HL-60 (cell line): ENCODE measurements at regions not wholly inside any gene's neighbourhood (a gene's known extent, or its start where the extent isn't known, plus 50 kb on each side); places are given as distances from the start of the nearest gene placed in this dataset.
A peak's percentile ranks its signal among the peaks of the same experiment; 100 is the strongest.
"Not testable (repeated sequence)": the region's sequence is repeated elsewhere in the genome, so short reads cannot be mapped to it uniquely, and the experiment has no call there.

Experiments used
- DNase-seq, 2 experiments: peaks; one replicate each; pipeline ENCODE4 v3.0.0-alpha.2; 2010 to 2020; ENCODE audit warnings: low read depth in 1 of 2, low spot score in 1 of 2
- H3K27ac ChIP-seq: fragments of 250-450 bp; sonication (Bioruptor Pico); replicated peaks from 2 replicates; pipeline ENCODE4 v1.5.1; 2020; ENCODE audit warnings: mild to moderate bottlenecking, moderate library complexity
- H3K27me3 ChIP-seq: fragments of 250-450 bp; sonication (Bioruptor Pico); 2 replicates; pipeline ENCODE4 v1.5.1; 2021; ENCODE audit warnings: mild to moderate bottlenecking, moderate library complexity; ENCODE audit not compliant: insufficient read depth, poor library complexity, severe bottlenecking
- H3K4me3 ChIP-seq: replicated peaks from 2 replicates; pipeline ENCODE4 v1.5.1; 2011; ENCODE audit warnings: mild to moderate bottlenecking, control low read depth, low read length; ENCODE audit not compliant: insufficient read depth
- CTCF ChIP-seq: IDR thresholded peaks from one replicate; pipeline ENCODE4 v1.5.1; 2011; ENCODE audit warnings: low read length, control low read depth, inconsistent platforms; ENCODE audit not compliant: insufficient read depth
- GABPA ChIP-seq: IDR thresholded peaks from 2 replicates; pipeline ENCODE4 v1.6.1; 2012; ENCODE audit warnings: low read depth
- POLR2AphosphoS5 ChIP-seq: IDR thresholded peaks from 2 replicates; pipeline ENCODE4 v1.6.1; 2012; ENCODE audit warnings: low read depth
- SPI1 ChIP-seq: IDR thresholded peaks from 2 replicates; pipeline ENCODE4 v1.6.1; 2012; ENCODE audit warnings: low read depth, mild to moderate bottlenecking, borderline replicate concordance
- TF ChIP-seq, protein P1 (sequence below): IDR thresholded peaks from 2 replicates; pipeline ENCODE4 v1.6.1; 2012; ENCODE audit warnings: low read depth; ENCODE audit not compliant: insufficient replicate concordance

- Histone ChIP-seq H3K27me3 (no peaks in the 10 kb centered on the region), H3K27ac (no peak overlapping the region), H3K4me3 (no peak overlapping the region)
- DNase-seq = no peak
- TF ChIP-seq POLR2AphosphoS5 (no peak), SPI1 (no peak), GABPA (no peak), CTCF (no peak)
- TF ChIP-seq, protein P1, sequence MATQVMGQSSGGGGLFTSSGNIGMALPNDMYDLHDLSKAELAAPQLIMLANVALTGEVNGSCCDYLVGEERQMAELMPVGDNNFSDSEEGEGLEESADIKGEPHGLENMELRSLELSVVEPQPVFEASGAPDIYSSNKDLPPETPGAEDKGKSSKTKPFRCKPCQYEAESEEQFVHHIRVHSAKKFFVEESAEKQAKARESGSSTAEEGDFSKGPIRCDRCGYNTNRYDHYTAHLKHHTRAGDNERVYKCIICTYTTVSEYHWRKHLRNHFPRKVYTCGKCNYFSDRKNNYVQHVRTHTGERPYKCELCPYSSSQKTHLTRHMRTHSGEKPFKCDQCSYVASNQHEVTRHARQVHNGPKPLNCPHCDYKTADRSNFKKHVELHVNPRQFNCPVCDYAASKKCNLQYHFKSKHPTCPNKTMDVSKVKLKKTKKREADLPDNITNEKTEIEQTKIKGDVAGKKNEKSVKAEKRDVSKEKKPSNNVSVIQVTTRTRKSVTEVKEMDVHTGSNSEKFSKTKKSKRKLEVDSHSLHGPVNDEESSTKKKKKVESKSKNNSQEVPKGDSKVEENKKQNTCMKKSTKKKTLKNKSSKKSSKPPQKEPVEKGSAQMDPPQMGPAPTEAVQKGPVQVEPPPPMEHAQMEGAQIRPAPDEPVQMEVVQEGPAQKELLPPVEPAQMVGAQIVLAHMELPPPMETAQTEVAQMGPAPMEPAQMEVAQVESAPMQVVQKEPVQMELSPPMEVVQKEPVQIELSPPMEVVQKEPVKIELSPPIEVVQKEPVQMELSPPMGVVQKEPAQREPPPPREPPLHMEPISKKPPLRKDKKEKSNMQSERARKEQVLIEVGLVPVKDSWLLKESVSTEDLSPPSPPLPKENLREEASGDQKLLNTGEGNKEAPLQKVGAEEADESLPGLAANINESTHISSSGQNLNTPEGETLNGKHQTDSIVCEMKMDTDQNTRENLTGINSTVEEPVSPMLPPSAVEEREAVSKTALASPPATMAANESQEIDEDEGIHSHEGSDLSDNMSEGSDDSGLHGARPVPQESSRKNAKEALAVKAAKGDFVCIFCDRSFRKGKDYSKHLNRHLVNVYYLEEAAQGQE = no peak
These were observed 179.5 kb downstream of the ADRA2C start for GRCh38 chr4:3945511-3946290.

DNA sequence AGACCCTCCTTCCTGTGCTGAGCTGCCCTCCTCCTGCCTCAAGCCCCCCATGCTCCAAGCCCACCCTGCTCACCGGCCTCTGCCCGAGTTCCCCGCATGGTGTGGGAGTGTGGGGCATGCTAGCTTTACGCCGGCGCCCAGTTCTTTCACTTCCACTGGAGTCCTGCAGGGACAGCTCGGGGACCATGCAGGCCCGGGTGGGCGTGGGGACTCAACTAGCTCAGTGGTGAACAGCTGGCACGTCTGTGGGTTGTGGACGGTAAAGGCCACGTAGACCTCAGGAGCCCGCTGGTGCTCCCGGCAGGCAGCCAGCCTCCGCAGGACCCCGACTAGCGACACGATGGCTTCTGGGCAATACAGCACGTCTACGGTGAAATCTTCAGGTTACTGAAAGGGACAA is 180.4 kb downstream of the ADRA2C start:
- not testable (repeated sequence) for H3K27ac ChIP-seq, H3K4me3 ChIP-seq, DNase-seq, H3K27me3 ChIP-seq

- DNase-seq, H3K27me3 ChIP-seq, H3K4me3 ChIP-seq, H3K27ac ChIP-seq: not testable (repeated sequence)
These were observed 181.6 kb downstream of the ADRA2C start for GRCh38 chr4:3947761-3948160.

DNA sequence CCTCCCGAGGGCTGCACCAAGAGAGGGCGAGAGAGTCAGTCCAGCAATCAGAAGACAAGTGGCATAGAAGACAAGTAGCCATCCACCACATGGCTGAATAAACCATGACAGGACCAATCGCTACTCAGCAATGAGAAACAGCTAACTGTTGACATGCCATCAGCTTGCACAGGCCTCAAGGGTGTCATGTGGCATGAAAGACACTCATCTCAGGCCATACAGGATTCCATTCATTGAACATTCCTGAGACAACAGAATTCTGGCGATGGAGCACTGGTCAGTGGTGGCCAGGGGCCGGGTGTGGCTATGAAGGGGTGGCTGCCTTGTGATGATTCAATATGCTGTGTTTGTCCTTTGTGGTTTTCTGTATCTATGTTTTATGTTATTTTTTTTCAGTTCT is 182.0 kb downstream of the ADRA2C start:
- H3K27ac ChIP-seq, H3K27me3 ChIP-seq, H3K4me3 ChIP-seq, DNase-seq: not testable (repeated sequence)

DNA sequence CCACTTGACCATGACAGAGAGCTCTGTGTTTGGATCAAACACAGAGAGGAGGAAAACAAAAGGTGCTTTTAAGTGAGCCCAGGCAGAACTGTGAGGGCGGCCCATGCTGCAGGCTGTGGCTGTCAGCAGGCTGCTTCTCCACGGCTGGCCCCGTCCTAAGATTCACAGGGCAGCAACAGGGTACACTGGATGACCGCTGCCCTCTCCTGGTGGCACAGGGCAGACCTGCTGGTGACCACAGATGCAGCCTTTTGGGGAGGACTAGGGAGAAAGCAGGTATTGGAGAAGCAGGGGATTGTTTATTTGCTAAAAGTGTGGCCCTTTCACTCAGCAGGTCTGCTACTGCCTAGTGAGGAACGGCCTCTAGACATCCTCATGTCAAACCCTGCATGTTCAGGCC is 183.7 kb downstream of the ADRA2C start:
- not testable (repeated sequence) for H3K27ac ChIP-seq, H3K27me3 ChIP-seq, H3K4me3 ChIP-seq
- DNase-seq = peak in 1 of 2 experiments; percentile 15

GRCh38 chr4:3952443-3953139 is 186.4 kb downstream of the ADRA2C start:
- not testable (repeated sequence) for H3K27me3 ChIP-seq, H3K4me3 ChIP-seq, DNase-seq, H3K27ac ChIP-seq

DNA sequence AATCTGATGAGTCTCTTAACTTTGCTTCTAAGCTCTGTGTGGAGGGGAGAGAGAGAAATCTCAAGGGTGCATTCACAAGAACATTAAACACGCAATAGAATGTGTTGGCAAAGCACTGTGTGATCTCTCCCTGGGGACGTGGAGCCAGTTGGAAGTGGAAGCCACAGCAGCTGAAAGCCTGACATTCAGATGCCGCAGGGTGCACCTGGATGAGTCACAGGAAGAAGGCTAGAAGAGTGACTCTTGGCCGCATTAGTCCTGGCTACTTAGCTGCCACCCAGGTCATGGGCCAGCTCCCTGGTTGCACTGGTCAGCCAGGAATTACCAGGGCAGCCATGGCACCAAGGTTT is 186.9 kb downstream of the ADRA2C start:
- not testable (repeated sequence) for H3K27ac ChIP-seq, H3K4me3 ChIP-seq, H3K27me3 ChIP-seq, DNase-seq
